Lower leg skin (tissue), 4 donors: ENCODE measurements at regions not wholly inside any gene's neighbourhood (a gene's known extent, or its start where the extent isn't known, plus 50 kb on each side); places are given as distances from the start of the nearest gene placed in this dataset.

Source experiments
- DNase-seq, 2 donors: peaks; one replicate each; pipeline ENCODE4 v3.0.0-alpha.2; 2019; ENCODE audit warnings: low spot score in 2 of 2
- H3K4me3 ChIP-seq: fragments of 200-600 bp; sonication (generic); 2 replicates; pipeline ENCODE4 v1.5.1; 2017; ENCODE audit warnings: mild to moderate bottlenecking, low read depth; ENCODE audit not compliant: poor library complexity, severe bottlenecking
- POLR2A ChIP-seq, 2 donors: fragments of 450-650 bp; IDR thresholded peaks; one replicate each; pipeline ENCODE4 v1.6.1; 2016 to 2017; ENCODE audit warnings: antibody characterized with exemption in 2 of 2, mild to moderate bottlenecking in 1 of 2, moderate library complexity in 1 of 2
- WGBS, 2 donors: methylation state at CpG; one replicate each; pipeline ENCODE4 v1.1.5; 2018; 5-methylcytosine and 5-hydroxymethylcytosine counted together
- intact Hi-C: fragments of 100-400 bp; cut with DNase I; formaldehyde crosslinking; loops from one replicate; pipeline ENCODE4 v1.15.0; 2023; ENCODE audit warnings: low total_unique reads
- TF ChIP-seq, protein P1 (sequence below), 3 donors: fragments of 450-650 bp; IDR thresholded peaks; one replicate each; pipeline ENCODE4 v1.5.1; 2016; ENCODE audit warnings: antibody characterized with exemption in 3 of 3, mild to moderate bottlenecking in 3 of 3, moderate library complexity in 2 of 3

DNA sequence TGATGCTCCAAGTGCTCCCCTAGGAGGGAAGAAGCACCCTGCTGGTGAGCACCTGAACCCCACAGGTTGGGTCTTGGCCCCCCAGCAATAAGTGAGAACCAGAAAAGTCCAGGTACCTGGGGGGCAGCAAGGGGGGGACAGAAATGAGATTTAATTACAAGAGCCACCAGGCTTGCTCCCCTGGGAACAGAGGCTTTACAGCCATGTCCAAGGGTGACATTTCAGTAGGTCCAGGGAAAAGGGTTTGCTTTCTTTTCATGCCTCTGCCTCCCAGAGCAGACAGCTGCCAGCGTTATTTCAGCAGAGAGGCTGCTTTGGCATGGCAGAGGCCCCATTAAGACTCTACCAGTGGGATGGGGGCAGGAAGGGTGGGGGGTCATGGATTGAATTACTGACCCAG, 437.7 kb downstream of the BUD13 start:
- TF ChIP-seq, protein P1, sequence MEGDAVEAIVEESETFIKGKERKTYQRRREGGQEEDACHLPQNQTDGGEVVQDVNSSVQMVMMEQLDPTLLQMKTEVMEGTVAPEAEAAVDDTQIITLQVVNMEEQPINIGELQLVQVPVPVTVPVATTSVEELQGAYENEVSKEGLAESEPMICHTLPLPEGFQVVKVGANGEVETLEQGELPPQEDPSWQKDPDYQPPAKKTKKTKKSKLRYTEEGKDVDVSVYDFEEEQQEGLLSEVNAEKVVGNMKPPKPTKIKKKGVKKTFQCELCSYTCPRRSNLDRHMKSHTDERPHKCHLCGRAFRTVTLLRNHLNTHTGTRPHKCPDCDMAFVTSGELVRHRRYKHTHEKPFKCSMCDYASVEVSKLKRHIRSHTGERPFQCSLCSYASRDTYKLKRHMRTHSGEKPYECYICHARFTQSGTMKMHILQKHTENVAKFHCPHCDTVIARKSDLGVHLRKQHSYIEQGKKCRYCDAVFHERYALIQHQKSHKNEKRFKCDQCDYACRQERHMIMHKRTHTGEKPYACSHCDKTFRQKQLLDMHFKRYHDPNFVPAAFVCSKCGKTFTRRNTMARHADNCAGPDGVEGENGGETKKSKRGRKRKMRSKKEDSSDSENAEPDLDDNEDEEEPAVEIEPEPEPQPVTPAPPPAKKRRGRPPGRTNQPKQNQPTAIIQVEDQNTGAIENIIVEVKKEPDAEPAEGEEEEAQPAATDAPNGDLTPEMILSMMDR (IDR thresholded peaks at IDR 0.05), result no peak
- no peak for TF ChIP-seq POLR2A (IDR thresholded peaks at IDR 0.05)
- peak in 1 of 2 donors; percentile 36 for DNase-seq
- intact Hi-C loops, result no loop called here
- WGBS, 2 donors, result 83 to 86% methylated on average over 1 of the region's 1 CpG
- no peak overlapping the region for H3K4me3 ChIP-seq

DNA sequence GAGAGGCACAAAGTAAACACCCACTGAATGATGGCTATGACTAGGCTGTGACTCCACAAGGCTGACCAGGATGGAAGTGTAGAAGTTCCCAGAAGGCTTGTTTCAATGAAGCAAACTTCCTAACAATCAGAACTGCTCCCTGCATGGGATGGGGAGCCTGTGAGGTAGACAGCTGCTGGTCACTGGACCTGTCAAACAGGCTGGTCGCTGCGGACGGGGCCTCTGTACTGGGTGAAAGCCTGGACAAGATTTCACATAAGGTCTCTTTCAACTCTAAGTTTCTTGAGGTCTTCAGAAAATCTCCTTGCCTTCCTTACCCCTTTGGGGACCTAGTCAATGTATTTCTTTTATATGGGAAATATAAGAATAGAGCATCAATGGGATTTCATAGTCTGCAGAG, 438.2 kb downstream of the BUD13 start:
- intact Hi-C loops, result no loop called here
- H3K4me3 ChIP-seq, result no peak overlapping the region
- WGBS, 2 donors, result 70 to 71% methylated on average over 3 of the region's 3 CpGs
- peak in 1 of 2 donors; percentile 61 for DNase-seq
- TF ChIP-seq POLR2A (IDR thresholded peaks at IDR 0.05), result no peak
- TF ChIP-seq, protein P1 (IDR thresholded peaks at IDR 0.05), result no peak

DNA sequence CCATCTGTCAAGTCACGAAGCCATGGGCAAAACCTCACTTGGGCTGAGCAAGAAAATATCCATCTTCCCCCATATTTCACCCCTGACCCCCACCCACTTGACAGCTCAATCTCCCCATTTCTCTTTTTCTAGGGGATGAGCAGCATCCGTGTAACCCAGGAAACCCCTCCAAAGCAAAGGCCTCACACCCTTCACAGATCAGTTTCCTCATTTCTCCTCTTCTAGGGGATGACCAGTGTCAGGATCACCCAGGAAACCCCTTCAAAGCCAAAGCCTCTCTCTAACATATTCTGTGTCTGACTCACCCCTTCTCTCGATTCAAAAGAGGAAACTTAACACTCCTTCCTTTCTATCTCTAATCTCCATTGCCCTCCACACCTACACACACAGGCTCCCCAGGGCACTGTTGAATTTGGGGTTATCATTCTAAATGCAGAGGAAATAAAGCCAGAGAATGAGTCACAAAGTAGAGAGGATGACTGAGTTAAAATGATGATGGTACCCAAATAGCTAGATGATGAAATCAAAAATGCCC, 439.7 kb downstream of the BUD13 start:
- WGBS, 2 donors, result 56 to 59% methylated on average over 3 of the region's 3 CpGs
- no peak overlapping the region for H3K4me3 ChIP-seq
- intact Hi-C loops, result no loop called here
- DNase-seq, result peak in 1 of 2 donors; percentile 34
- TF ChIP-seq POLR2A (IDR thresholded peaks at IDR 0.05), result no peak
- TF ChIP-seq, protein P1 (IDR thresholded peaks at IDR 0.05), result no peak

DNA sequence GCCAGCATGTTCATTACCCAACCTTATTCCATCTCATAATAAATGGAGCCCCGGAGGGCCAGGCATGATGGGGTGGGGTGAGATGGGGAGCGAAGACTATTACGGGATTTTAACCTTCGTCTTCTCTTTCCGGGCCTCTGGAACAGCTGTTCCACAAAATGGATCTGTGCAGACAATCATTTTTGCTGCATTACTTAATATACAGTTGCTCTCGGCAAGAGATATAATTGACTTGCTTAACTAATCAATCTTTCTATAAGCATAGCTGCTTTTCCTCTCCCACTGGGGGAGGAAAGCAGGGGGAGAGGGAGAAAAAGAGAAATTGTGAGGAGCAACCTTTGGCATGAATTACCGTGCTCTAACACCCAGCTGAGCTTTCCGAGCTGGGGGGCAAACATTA, 440.4 kb downstream of the BUD13 start:
- TF ChIP-seq, protein P1 (IDR thresholded peaks at IDR 0.05), result no peak
- TF ChIP-seq POLR2A (IDR thresholded peaks at IDR 0.05), result no peak
- DNase-seq, result no peak
- intact Hi-C loops, result no loop called here
- H3K4me3 ChIP-seq, result no peak overlapping the region
- WGBS, 2 donors, result 78 to 84% methylated on average over 8 of the region's 8 CpGs

DNA sequence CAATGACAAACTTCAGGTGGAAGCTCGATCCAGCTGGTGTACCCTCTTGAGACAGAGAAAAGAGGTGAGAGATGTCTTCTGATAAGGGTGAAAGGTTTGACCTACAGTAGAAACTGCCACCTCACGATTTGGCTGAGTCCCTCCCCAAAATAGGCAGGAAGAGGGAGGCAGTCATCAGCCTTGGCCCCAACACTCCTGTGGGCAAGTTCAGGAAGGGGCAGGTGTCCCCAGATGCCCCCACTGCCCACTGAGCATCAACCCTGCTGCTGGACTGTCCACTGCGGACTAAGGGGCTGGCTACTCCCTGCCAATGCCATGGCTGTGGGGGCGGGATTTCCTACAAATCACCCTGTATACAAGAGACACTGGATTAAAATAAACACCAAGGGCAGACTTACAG, 441.4 kb downstream of the BUD13 start:
- WGBS, 2 donors, result 80 to 84% methylated on average over 4 of the region's 4 CpGs
- no peak for TF ChIP-seq POLR2A (IDR thresholded peaks at IDR 0.05)
- TF ChIP-seq, protein P1 (IDR thresholded peaks at IDR 0.05), result no peak
- intact Hi-C loops, result no loop called here
- no peak overlapping the region for H3K4me3 ChIP-seq
- DNase-seq, result peak in 1 of 2 donors; percentile 50
